HEK293 (cell line): ENCODE measurements at regions not wholly inside any gene's neighbourhood (a gene's known extent, or its start where the extent isn't known, plus 50 kb on each side); places are given as distances from the start of the nearest gene placed in this dataset.

Experiments used
- CTCF ChIP-seq: fragments of 450-650 bp; formaldehyde crosslinking; IDR thresholded peaks from 2 replicates; pipeline ENCODE4 v1.5.1; 2016; ENCODE audit warnings: missing biosample characterization, missing genetic modification characterization
- PATZ1 ChIP-seq: fragments of 450-650 bp; formaldehyde crosslinking; IDR thresholded peaks from 2 replicates; pipeline ENCODE4 v1.5.1; 2016; ENCODE audit warnings: missing biosample characterization, missing genetic modification characterization
- TCF7L2 ChIP-seq: IDR thresholded peaks from 2 replicates; pipeline ENCODE4 v1.6.1; 2011; ENCODE audit warnings: low read depth, mild to moderate bottlenecking, inconsistent platforms, low read length, moderate library complexity, borderline replicate concordance
- ZBTB49 ChIP-seq: fragments of 450-650 bp; formaldehyde crosslinking; IDR thresholded peaks from 2 replicates; pipeline ENCODE4 v1.5.1; 2016; ENCODE audit warnings: missing biosample characterization, missing genetic modification characterization, low read depth
- ZNF121 ChIP-seq: fragments of 450-650 bp; formaldehyde crosslinking; IDR thresholded peaks from 2 replicates; pipeline ENCODE4 v1.5.1; 2016; ENCODE audit warnings: missing biosample characterization, missing genetic modification characterization
- ZNF274 ChIP-seq, 2 experiments: fragments of 200-500 bp in 1 of 2; fragments of 450-650 bp in 1 of 2; sonication (Bioruptor generic) in 1 of 2; formaldehyde crosslinking in 1 of 2; IDR thresholded peaks; 2 replicates each; pipeline versions ENCODE4 v1.5.1 to v1.6.1; 2014 to 2016; ENCODE audit warnings: borderline replicate concordance in 1 of 2, inconsistent platforms in 1 of 2, low read length in 1 of 2, missing biosample characterization in 1 of 2, missing genetic modification characterization in 1 of 2
- ZNF670 ChIP-seq: fragments of 450-650 bp; formaldehyde crosslinking; IDR thresholded peaks from 2 replicates; pipeline ENCODE4 v1.5.1; 2016; ENCODE audit warnings: missing biosample characterization, missing genetic modification characterization, low read depth

- TF ChIP-seq PATZ1 (tag by site-specific recombination), result no peak
- no peak for TF ChIP-seq CTCF (tag by site-specific recombination)
- no peak for TF ChIP-seq ZNF274 (IDR thresholded peaks at IDR 0.05; ENCODE audit: low read length)
- TF ChIP-seq ZNF274 (tag by site-specific recombination; IDR thresholded peaks at IDR 0.05; ENCODE audit: borderline replicate concordance), result no peak
- no peak for TF ChIP-seq ZNF670 (tag by site-specific recombination)
- TF ChIP-seq ZNF121 (tag by site-specific recombination), result no peak
- no peak for TF ChIP-seq TCF7L2
- TF ChIP-seq ZBTB49 (tag by site-specific recombination), result no peak
These were observed 107.0 kb upstream of the PDE1C start for GRCh38 chr7:32177232-32177631.
